DND-41 (cell line): ENCODE measurements at regions not wholly inside any gene's neighbourhood (a gene's known extent, or its start where the extent isn't known, plus 50 kb on each side); places are given as distances from the start of the nearest gene placed in this dataset.

Experiments
- EZH2 ChIP-seq: IDR thresholded peaks from 3 replicates; pipeline ENCODE4 v1.6.1; 2012; ENCODE audit warnings: borderline replicate concordance, low read depth, mild to moderate bottlenecking, moderate library complexity, low read length, inconsistent platforms; ENCODE audit not compliant: severe bottlenecking
- TF ChIP-seq, protein P1 (sequence below): IDR thresholded peaks from 2 replicates; pipeline ENCODE4 v1.5.1; 2012; ENCODE audit warnings: borderline replicate concordance, low read length, moderate library complexity, mild to moderate bottlenecking; ENCODE audit not compliant: poor library complexity, severe bottlenecking; ENCODE audit errors: extremely low read depth

- TF ChIP-seq, protein P1, sequence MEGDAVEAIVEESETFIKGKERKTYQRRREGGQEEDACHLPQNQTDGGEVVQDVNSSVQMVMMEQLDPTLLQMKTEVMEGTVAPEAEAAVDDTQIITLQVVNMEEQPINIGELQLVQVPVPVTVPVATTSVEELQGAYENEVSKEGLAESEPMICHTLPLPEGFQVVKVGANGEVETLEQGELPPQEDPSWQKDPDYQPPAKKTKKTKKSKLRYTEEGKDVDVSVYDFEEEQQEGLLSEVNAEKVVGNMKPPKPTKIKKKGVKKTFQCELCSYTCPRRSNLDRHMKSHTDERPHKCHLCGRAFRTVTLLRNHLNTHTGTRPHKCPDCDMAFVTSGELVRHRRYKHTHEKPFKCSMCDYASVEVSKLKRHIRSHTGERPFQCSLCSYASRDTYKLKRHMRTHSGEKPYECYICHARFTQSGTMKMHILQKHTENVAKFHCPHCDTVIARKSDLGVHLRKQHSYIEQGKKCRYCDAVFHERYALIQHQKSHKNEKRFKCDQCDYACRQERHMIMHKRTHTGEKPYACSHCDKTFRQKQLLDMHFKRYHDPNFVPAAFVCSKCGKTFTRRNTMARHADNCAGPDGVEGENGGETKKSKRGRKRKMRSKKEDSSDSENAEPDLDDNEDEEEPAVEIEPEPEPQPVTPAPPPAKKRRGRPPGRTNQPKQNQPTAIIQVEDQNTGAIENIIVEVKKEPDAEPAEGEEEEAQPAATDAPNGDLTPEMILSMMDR: no peak
- no peak for TF ChIP-seq EZH2
These were observed 2287.4 kb upstream of the WWC1 start for GRCh38 chr5:166004006-166004405.
